ENCODE measurements at regions not wholly inside any gene's neighbourhood (a gene's known extent, or its start where the extent isn't known, plus 50 kb on each side); places are given as distances from the start of the nearest gene placed in this dataset.

DNA sequence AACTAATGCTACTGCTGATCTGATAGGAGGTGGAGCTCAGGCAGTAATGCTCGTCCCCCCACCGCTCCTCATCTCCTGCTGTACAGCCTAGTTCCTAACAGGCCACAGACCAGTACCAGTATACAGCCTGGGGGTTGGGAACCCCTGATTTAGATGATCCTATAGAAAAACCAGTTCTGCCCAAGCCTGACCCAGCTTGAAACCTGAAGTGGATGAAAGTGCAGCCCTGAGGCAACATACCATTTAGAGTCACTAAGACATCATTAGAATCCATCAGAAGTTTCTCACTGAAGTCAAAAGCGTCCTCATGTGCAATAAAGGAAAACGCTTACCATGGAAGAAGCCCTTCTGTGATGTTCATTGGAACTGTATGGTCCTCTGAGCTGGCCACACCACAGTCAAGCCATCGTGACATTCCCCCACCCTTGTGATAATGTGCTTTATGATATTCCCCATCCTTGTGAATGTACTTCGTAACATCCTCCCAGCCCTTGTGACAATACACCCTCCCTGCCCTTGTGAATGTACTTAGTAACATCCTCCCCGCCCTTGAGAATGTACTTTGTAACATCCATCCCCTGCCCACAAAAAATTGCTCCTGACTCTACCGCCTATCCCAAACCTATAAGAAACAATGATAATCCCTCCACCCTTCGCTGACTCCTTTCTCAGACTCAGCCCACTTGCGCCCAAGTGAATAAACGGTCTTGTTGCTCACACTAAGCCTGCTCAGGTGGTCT is 65.9 kb upstream of the HECTD2 start:
- CTCF ChIA-PET, result no interaction called here

GRCh38 chr10:91345716-91346115 is 64.4 kb upstream of the HECTD2 start:
- no peak for TF ChIP-seq BHLHE40 (IDR thresholded peaks at IDR 0.05; ENCODE audit: borderline replicate concordance)
- ChIA-PET POLR2A (no interaction called here), CTCF (no interaction called here)
- no peak for DNase-seq (ENCODE audit: extremely low spot score)

More for the DNA sequence above, 65.9 kb upstream of the HECTD2 start:
- POLR2A ChIA-PET, result no interaction called here
- no peak for TF ChIP-seq L3MBTL2 (conservative IDR thresholded peaks at IDR 0.05)
- no peak for TF ChIP-seq FOXM1 (IDR thresholded peaks at IDR 0.05; ENCODE audit: borderline replicate concordance)
- TF ChIP-seq BHLHE40 (IDR thresholded peaks at IDR 0.05; ENCODE audit: borderline replicate concordance), result no peak
- no peak for TF ChIP-seq ELF4 (IDR thresholded peaks at IDR 0.05)
- TF ChIP-seq, protein P1, sequence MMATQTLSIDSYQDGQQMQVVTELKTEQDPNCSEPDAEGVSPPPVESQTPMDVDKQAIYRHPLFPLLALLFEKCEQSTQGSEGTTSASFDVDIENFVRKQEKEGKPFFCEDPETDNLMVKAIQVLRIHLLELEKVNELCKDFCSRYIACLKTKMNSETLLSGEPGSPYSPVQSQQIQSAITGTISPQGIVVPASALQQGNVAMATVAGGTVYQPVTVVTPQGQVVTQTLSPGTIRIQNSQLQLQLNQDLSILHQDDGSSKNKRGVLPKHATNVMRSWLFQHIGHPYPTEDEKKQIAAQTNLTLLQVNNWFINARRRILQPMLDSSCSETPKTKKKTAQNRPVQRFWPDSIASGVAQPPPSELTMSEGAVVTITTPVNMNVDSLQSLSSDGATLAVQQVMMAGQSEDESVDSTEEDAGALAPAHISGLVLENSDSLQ (IDR thresholded peaks at IDR 0.05), result no peak
- no peak for DNase-seq (ENCODE audit: extremely low spot score)

DNA sequence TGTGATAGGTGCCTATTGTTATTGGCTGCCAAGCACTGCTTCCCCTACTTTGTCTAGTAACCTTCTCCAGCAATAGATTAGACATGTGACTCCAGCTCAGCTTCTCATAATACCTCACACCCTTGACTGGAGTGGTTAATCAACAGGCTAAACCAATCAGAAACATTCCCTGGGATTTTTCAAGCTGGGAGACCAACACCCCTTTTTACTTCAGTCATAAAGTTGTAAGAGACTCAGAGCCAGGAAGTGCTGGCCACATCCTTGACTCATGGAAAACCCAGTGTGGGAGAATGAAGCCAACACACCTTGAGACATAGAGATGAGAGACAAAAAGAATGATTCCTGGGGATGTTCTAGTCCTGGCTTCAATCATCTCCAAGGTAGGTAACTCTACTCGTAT is 62.6 kb upstream of the HECTD2 start:
- TF ChIP-seq TARDBP (IDR thresholded peaks at IDR 0.05), result no peak
- TF ChIP-seq ARNT (IDR thresholded peaks at IDR 0.05), result no peak
- no peak for TF ChIP-seq ZNF384 (IDR thresholded peaks at IDR 0.05)
- no peak for TF ChIP-seq FOXK2 (IDR thresholded peaks at IDR 0.05)
- no peak for TF ChIP-seq SP1 (IDR thresholded peaks at IDR 0.05)
- no peak for TF ChIP-seq HDGF (IDR thresholded peaks at IDR 0.05; ENCODE audit: borderline replicate concordance)
- TF ChIP-seq ELF4 (IDR thresholded peaks at IDR 0.05), result no peak
- TF ChIP-seq CTBP1 (IDR thresholded peaks at IDR 0.05; ENCODE audit: borderline replicate concordance), result no peak
- no peak for TF ChIP-seq FOXM1 (IDR thresholded peaks at IDR 0.05; ENCODE audit: borderline replicate concordance)
- TF ChIP-seq FOXA1 (IDR thresholded peaks at IDR 0.05), result no peak
- TF ChIP-seq LEF1 (IDR thresholded peaks at IDR 0.05; ENCODE audit: borderline replicate concordance), result no peak
- CTCF ChIA-PET, result no interaction called here
- POLR2A ChIA-PET, result no interaction called here
- no peak for DNase-seq (ENCODE audit: extremely low spot score)

DNA sequence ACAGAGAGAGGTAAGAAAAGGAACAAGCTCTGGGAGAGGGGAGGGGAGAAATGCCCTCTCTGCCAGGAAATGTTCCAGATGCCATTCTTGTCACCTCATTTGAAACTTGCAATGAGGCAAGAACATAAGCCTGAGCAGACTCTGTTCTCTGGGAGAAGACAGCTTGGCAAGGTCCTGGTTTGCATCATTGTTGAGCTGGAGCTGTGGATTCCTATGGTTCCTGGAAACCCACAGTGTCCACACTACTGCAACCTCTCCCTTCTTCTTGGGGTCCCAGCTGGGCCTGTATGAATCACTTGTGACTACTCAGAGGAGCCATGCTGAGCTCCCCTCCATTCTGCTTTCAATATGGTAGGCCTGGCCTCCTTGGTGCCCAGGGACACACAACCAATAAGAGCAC is 60.8 kb upstream of the HECTD2 start:
- POLR2A ChIA-PET, result no interaction called here
- CTCF ChIA-PET, result no interaction called here
- DNase-seq (ENCODE audit: extremely low spot score), result no peak

DNA sequence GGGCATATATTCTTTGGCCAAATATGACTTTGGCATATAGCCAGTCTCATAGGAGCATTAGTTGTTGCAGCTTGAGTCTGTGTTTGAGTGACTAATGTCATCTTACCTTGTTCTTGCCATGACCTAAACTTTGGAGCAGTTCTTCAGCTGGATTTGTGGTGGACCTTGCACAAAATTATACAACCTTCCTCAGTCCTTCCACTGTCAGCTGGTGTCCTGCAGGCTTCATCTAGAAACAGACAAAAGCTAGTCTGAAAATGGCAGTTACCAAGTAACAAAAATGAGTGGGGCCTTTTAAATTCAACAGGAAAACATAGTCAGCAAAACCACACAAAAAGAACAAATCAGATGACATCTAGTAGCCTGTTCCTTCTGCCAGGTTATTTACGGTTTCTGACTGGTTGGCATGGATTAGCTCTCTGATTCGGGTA is 59.5 kb upstream of the HECTD2 start:
- ChIA-PET CTCF (interaction anchor here (0.8 kb wide), 1 partner anchor 38 kb away, joined by 7 read pairs; no protein-coding TSS in a partner anchor), POLR2A (no interaction called here)
- no peak for DNase-seq (ENCODE audit: extremely low spot score)
- TF ChIP-seq, protein P1 (IDR thresholded peaks at IDR 0.05), result no peak
- TF ChIP-seq FOXM1 (IDR thresholded peaks at IDR 0.05; ENCODE audit: borderline replicate concordance) (no peak), ARNT (IDR thresholded peaks at IDR 0.05) (no peak), FOXK2 (IDR thresholded peaks at IDR 0.05) (no peak), ZNF384 (IDR thresholded peaks at IDR 0.05) (no peak), BHLHE40 (IDR thresholded peaks at IDR 0.05; ENCODE audit: borderline replicate concordance) (no peak), FOXA1 (IDR thresholded peaks at IDR 0.05) (no peak), CTBP1 (IDR thresholded peaks at IDR 0.05; ENCODE audit: borderline replicate concordance) (no peak), SUZ12 (IDR thresholded peaks at IDR 0.05) (no peak), TARDBP (IDR thresholded peaks at IDR 0.05) (no peak), SP1 (IDR thresholded peaks at IDR 0.05) (no peak), L3MBTL2 (conservative IDR thresholded peaks at IDR 0.05) (no peak), HDGF (IDR thresholded peaks at IDR 0.05; ENCODE audit: borderline replicate concordance) (no peak), NFRKB (IDR thresholded peaks at IDR 0.05) (no peak), ELF4 (IDR thresholded peaks at IDR 0.05) (no peak), LEF1 (IDR thresholded peaks at IDR 0.05; ENCODE audit: borderline replicate concordance) (no peak)

More for the DNA sequence above, 60.8 kb upstream of the HECTD2 start:
- TF ChIP-seq HDGF (IDR thresholded peaks at IDR 0.05; ENCODE audit: borderline replicate concordance) (no peak), SP1 (IDR thresholded peaks at IDR 0.05) (no peak), ARNT (IDR thresholded peaks at IDR 0.05) (no peak), FOXA1 (IDR thresholded peaks at IDR 0.05) (no peak), LEF1 (IDR thresholded peaks at IDR 0.05; ENCODE audit: borderline replicate concordance) (no peak)
- TF ChIP-seq, protein P1 (IDR thresholded peaks at IDR 0.05), result no peak

DNA sequence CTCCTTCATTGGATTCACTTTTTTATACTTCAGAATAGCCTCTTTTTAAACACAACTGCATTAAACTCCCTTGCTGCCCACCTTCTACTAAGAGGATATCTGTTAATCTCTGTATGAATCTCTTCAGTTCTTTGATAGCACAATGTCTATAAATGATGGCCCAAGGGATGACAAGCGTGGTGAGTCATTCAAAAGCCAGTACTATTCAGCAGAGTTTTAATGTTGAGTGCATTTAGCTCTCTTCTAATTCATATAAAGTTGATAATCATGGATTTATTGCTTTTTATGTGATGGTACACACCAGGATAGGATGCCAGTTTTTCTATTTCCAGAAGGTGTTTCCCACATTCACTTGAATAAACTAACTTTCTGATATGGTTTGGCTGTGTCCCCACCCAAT is 57.4 kb upstream of the HECTD2 start:
- ChIA-PET POLR2A (no interaction called here), CTCF (no interaction called here)
- TF ChIP-seq FOXA1 (IDR thresholded peaks at IDR 0.05), result no peak
- no peak for TF ChIP-seq ZNF384 (IDR thresholded peaks at IDR 0.05)
- TF ChIP-seq CTBP1 (IDR thresholded peaks at IDR 0.05; ENCODE audit: borderline replicate concordance), result no peak
- TF ChIP-seq, protein P1 (IDR thresholded peaks at IDR 0.05), result no peak
- no peak for TF ChIP-seq L3MBTL2 (conservative IDR thresholded peaks at IDR 0.05)
- no peak for TF ChIP-seq LEF1 (IDR thresholded peaks at IDR 0.05; ENCODE audit: borderline replicate concordance)
- TF ChIP-seq TARDBP (IDR thresholded peaks at IDR 0.05), result no peak
- TF ChIP-seq ARNT (IDR thresholded peaks at IDR 0.05), result no peak
- TF ChIP-seq ELF4 (IDR thresholded peaks at IDR 0.05), result no peak
- TF ChIP-seq FOXM1 (IDR thresholded peaks at IDR 0.05; ENCODE audit: borderline replicate concordance), result no peak
- TF ChIP-seq HDGF (IDR thresholded peaks at IDR 0.05; ENCODE audit: borderline replicate concordance), result no peak
- DNase-seq (ENCODE audit: extremely low spot score), result no peak
